DND-41 (cell line): ENCODE measurements at regions not wholly inside any gene's neighbourhood (a gene's known extent, or its start where the extent isn't known, plus 50 kb on each side); places are given as distances from the start of the nearest gene placed in this dataset.

Experiments
- ATAC-seq: fragments of 200-7000 bp; cut with Tn5 transposase; 3 replicates; pipeline ENCODE4 v1.9.1; 2021; ENCODE audit warnings: low read depth; ENCODE audit not compliant: insufficient read depth
- DNase-seq: peaks from one replicate; pipeline ENCODE4 v3.0.0-alpha.2; 2020
- H2AFZ ChIP-seq: 2 replicates; pipeline ENCODE4 v1.6.0; 2012; ENCODE audit warnings: low read depth, low read length
- H3K27ac ChIP-seq: 2 replicates; pipeline ENCODE4 v1.5.1; 2012; ENCODE audit warnings: low read length, inconsistent platforms
- H3K27me3 ChIP-seq: fragments of 200-600 bp; sonication (generic); 2 replicates; pipeline ENCODE4 v1.6.0; 2012; ENCODE audit warnings: low read length, mild to moderate bottlenecking, inconsistent platforms; ENCODE audit not compliant: insufficient read depth, poor library complexity
- H3K36me3 ChIP-seq: 2 replicates; pipeline ENCODE4 v1.5.1; 2012; ENCODE audit warnings: low read length, inconsistent platforms; ENCODE audit not compliant: insufficient read depth
- H3K4me1 ChIP-seq: 2 replicates; pipeline ENCODE4 v1.5.1; 2012; ENCODE audit warnings: mild to moderate bottlenecking, low read length; ENCODE audit not compliant: insufficient read depth
- H3K4me2 ChIP-seq: 2 replicates; pipeline ENCODE4 v1.6.0; 2012; ENCODE audit warnings: mild to moderate bottlenecking, moderate library complexity, low read length, inconsistent platforms; ENCODE audit not compliant: insufficient read depth
- H3K4me3 ChIP-seq, 2 experiments: fragments of 200-600 bp in 1 of 2; shearing (Covaris generic) in 1 of 2; 2 replicates each; pipeline ENCODE4 v1.5.1; 2012 to 2016; ENCODE audit warnings: inconsistent platforms in 2 of 2, low read length in 2 of 2, mild to moderate bottlenecking in 2 of 2, low read depth in 1 of 2, moderate library complexity in 1 of 2
- H3K79me2 ChIP-seq: 2 replicates; pipeline ENCODE4 v1.6.0; 2012; ENCODE audit warnings: low read length, inconsistent platforms; ENCODE audit not compliant: insufficient read depth
- H3K9ac ChIP-seq: 2 replicates; pipeline ENCODE4 v1.6.0; 2012; ENCODE audit warnings: low read depth, mild to moderate bottlenecking, inconsistent platforms, low read length, moderate library complexity
- H3K9me3 ChIP-seq: 2 replicates; pipeline ENCODE4 v1.5.1; 2012; ENCODE audit warnings: low read length, moderate library complexity, mild to moderate bottlenecking, inconsistent platforms; ENCODE audit not compliant: insufficient read depth, severe bottlenecking
- H4K20me1 ChIP-seq: 2 replicates; pipeline ENCODE4 v1.6.0; 2012; ENCODE audit warnings: low read length; ENCODE audit not compliant: insufficient read depth
- CTCF ChIP-seq: IDR thresholded peaks from 2 replicates; pipeline ENCODE4 v1.5.1; 2012; ENCODE audit warnings: borderline replicate concordance, low read length, moderate library complexity, mild to moderate bottlenecking; ENCODE audit not compliant: poor library complexity, severe bottlenecking; ENCODE audit errors: extremely low read depth
- EZH2 ChIP-seq: IDR thresholded peaks from 3 replicates; pipeline ENCODE4 v1.6.1; 2012; ENCODE audit warnings: borderline replicate concordance, low read depth, mild to moderate bottlenecking, moderate library complexity, low read length, inconsistent platforms; ENCODE audit not compliant: severe bottlenecking

- no peaks in the 10 kb centered on the region for H3K27me3 ChIP-seq
- peak; percentile 40; the same call in 1 of the 3 replicates for ATAC-seq
- H3K79me2 ChIP-seq = no peaks in the 10 kb centered on the region
- H2AFZ ChIP-seq = no peak overlapping the region
- no peak overlapping the region for H3K9ac ChIP-seq
- H3K4me2 ChIP-seq = no peak overlapping the region
- no peaks in the 10 kb centered on the region for H4K20me1 ChIP-seq
- H3K27ac ChIP-seq = no peak overlapping the region
- H3K36me3 ChIP-seq = no peaks in the 10 kb centered on the region
- H3K4me3 ChIP-seq = no peak overlapping the region
- no peak for DNase-seq
- no peaks in the 10 kb centered on the region for H3K9me3 ChIP-seq
- no peak for TF ChIP-seq CTCF
- no peak for TF ChIP-seq EZH2
- H3K4me1 ChIP-seq = no peaks in the 10 kb centered on the region
Measured at GRCh38 chr3:144294659-144295538, 323.3 kb downstream of the DIPK2A start.

DNA sequence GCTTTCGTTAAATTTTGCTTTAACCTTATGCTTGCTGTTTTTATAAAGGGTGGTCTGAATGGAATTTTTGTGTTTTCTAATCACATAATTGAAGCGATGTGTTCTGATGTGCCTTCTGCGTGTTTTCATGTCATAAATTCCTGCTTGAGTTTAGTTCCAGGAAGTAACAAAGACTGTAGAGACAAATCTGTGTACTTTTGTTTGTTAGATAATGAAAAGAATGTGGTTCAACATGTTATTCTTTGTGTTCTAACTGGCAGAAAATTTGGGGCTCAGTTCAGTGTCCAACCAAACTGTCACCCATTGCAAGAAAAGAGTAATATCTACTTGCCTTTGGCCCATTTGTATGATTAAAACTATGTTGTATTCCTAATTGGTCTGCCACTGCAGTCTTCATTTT is 324.0 kb downstream of the DIPK2A start:
- Histone ChIP-seq H4K20me1 (no peaks in the 10 kb centered on the region), H3K9ac (no peak overlapping the region), H3K4me3 (no peak overlapping the region), H2AFZ (no peak overlapping the region), H3K27ac (no peak overlapping the region), H3K36me3 (no peaks in the 10 kb centered on the region), H3K4me1 (no peaks in the 10 kb centered on the region), H3K79me2 (no peaks in the 10 kb centered on the region), H3K4me2 (no peak overlapping the region), H3K27me3 (no peaks in the 10 kb centered on the region), H3K9me3 (no peaks in the 10 kb centered on the region)
- no peak for ATAC-seq
- no peak for TF ChIP-seq EZH2
- no peak for TF ChIP-seq CTCF
- no peak for DNase-seq

GRCh38 chr3:144296808-144297207 is 325.2 kb downstream of the DIPK2A start:
- Histone ChIP-seq H2AFZ (no peak overlapping the region), H3K4me3 (no peak overlapping the region), H3K27me3 (no peaks in the 10 kb centered on the region), H3K4me1 (no peaks in the 10 kb centered on the region), H4K20me1 (no peaks in the 10 kb centered on the region), H3K4me2 (no peak overlapping the region), H3K9me3 (no peaks in the 10 kb centered on the region), H3K36me3 (no peaks in the 10 kb centered on the region), H3K27ac (no peak overlapping the region), H3K79me2 (no peaks in the 10 kb centered on the region), H3K9ac (no peak overlapping the region)
- no peak for ATAC-seq
- TF ChIP-seq CTCF (no peak), EZH2 (no peak)
- DNase-seq = no peak

- no peak for DNase-seq
- no peaks in the 10 kb centered on the region for H3K36me3 ChIP-seq
- H4K20me1 ChIP-seq = no peaks in the 10 kb centered on the region
- no peak overlapping the region for H3K4me2 ChIP-seq
- H2AFZ ChIP-seq = no peak overlapping the region
- H3K9ac ChIP-seq = no peak overlapping the region
- H3K27me3 ChIP-seq = no peaks in the 10 kb centered on the region
- H3K4me3 ChIP-seq = no peak overlapping the region
- H3K4me1 ChIP-seq = 0 out of 2 replicates have a peak, but pooled peaks cover under 1% of the 10 kb centered on the region
- no peak overlapping the region for H3K27ac ChIP-seq
- no peaks in the 10 kb centered on the region for H3K79me2 ChIP-seq
- no peaks in the 10 kb centered on the region for H3K9me3 ChIP-seq
- TF ChIP-seq CTCF (no peak), EZH2 (no peak)
- ATAC-seq = no peak
Measured at GRCh38 chr3:144301863-144302262, 330.2 kb downstream of the DIPK2A start.
